T-helper 2 cell treated with Interferon-gamma antibody and Interleukin-4, amounts not matched to agents 5 μg/mL and 100 μg/mL, for 36 hours (primary cell): ENCODE measurements at regions not wholly inside any gene's neighbourhood (a gene's known extent, or its start where the extent isn't known, plus 50 kb on each side); places are given as distances from the start of the nearest gene placed in this dataset.

ENCODE experiments used
- DNase-seq: peaks from one replicate; pipeline ENCODE4 v3.0.0; 2021; ENCODE audit warnings: low spot score
- H3K27ac Mint-ChIP-seq: one replicate; pipeline ENCODE4 v1.8.0; 2021; ENCODE audit warnings: mild to moderate bottlenecking, mixed read lengths
- H3K27me3 Mint-ChIP-seq: one replicate; pipeline ENCODE4 v1.8.0; 2021; ENCODE audit warnings: low read depth, mixed read lengths
- H3K36me3 Mint-ChIP-seq: one replicate; pipeline ENCODE4 v1.8.0; 2021; ENCODE audit warnings: low read depth, mixed read lengths
- H3K4me1 Mint-ChIP-seq: one replicate; pipeline ENCODE4 v1.8.0; 2021; ENCODE audit warnings: low read depth, mixed read lengths
- H3K4me3 Mint-ChIP-seq: one replicate; pipeline ENCODE4 v1.8.0; 2022; ENCODE audit warnings: mild to moderate bottlenecking, moderate library complexity, mixed read lengths
- H3K9me3 Mint-ChIP-seq: one replicate; pipeline ENCODE4 v1.8.0; 2021; ENCODE audit warnings: mixed read lengths

- Mint-ChIP-seq H3K9me3 (no peaks in the 10 kb centered on the region), H3K27me3 (peaks cover 45% of the 10 kb centered on the region), H3K27ac (no peak overlapping the region), H3K36me3 (no peaks in the 10 kb centered on the region), H3K4me3 (no peak overlapping the region), H3K4me1 (peaks cover 8% of the 10 kb centered on the region)
- DNase-seq, result no peak
Measured at GRCh38 chr1:39085174-39085573, 59.0 kb downstream of the NDUFS5 start.

GRCh38 chr1:39086386-39086785 lies 60.2 kb downstream of the NDUFS5 start:
- no peak overlapping the region for H3K4me3 Mint-ChIP-seq
- H3K4me1 Mint-ChIP-seq, result peaks cover 3% of the 10 kb centered on the region

GRCh38 chr1:39086865-39087409 lies 60.8 kb downstream of the NDUFS5 start:
- Mint-ChIP-seq H3K4me3 (no peak overlapping the region), H3K36me3 (no peaks in the 10 kb centered on the region), H3K27ac (no peak overlapping the region), H3K4me1 (peaks cover 3% of the 10 kb centered on the region), H3K27me3 (peaks cover 37% of the 10 kb centered on the region), H3K9me3 (no peaks in the 10 kb centered on the region)
- no peak for DNase-seq

More at GRCh38 chr1:39086386-39086785, 60.2 kb downstream of the NDUFS5 start:
- Mint-ChIP-seq H3K36me3 (no peaks in the 10 kb centered on the region), H3K27ac (no peak overlapping the region), H3K9me3 (no peaks in the 10 kb centered on the region), H3K27me3 (peaks cover 37% of the 10 kb centered on the region)
- DNase-seq, result no peak

- Mint-ChIP-seq H3K4me3 (no peak overlapping the region), H3K36me3 (no peaks in the 10 kb centered on the region), H3K9me3 (no peaks in the 10 kb centered on the region), H3K4me1 (peaks cover 3% of the 10 kb centered on the region), H3K27me3 (peaks cover 32% of the 10 kb centered on the region), H3K27ac (no peak overlapping the region)
- DNase-seq, result no peak
Measured at GRCh38 chr1:39087435-39087834, 61.3 kb downstream of the NDUFS5 start.

- Mint-ChIP-seq H3K27ac (no peak overlapping the region), H3K4me3 (no peak overlapping the region), H3K4me1 (peaks cover 3% of the 10 kb centered on the region), H3K36me3 (no peaks in the 10 kb centered on the region), H3K27me3 (peaks cover 20% of the 10 kb centered on the region), H3K9me3 (no peaks in the 10 kb centered on the region)
- DNase-seq, result no peak
Measured at GRCh38 chr1:39088658-39089057, 62.5 kb downstream of the NDUFS5 start.

- H3K27me3 Mint-ChIP-seq, result peaks cover 7% of the 10 kb centered on the region
- no peak overlapping the region for H3K27ac Mint-ChIP-seq
- no peaks in the 10 kb centered on the region for H3K36me3 Mint-ChIP-seq
- no peak for DNase-seq
- H3K4me1 Mint-ChIP-seq, result peaks cover 3% of the 10 kb centered on the region
- no peak overlapping the region for H3K4me3 Mint-ChIP-seq
- H3K9me3 Mint-ChIP-seq, result no peaks in the 10 kb centered on the region
Measured at GRCh38 chr1:39089931-39090521, 63.9 kb downstream of the NDUFS5 start.

- Mint-ChIP-seq H3K4me3 (no peak overlapping the region), H3K4me1 (peaks cover 3% of the 10 kb centered on the region), H3K9me3 (no peaks in the 10 kb centered on the region), H3K27ac (no peak overlapping the region), H3K27me3 (peaks cover 3% of the 10 kb centered on the region), H3K36me3 (no peaks in the 10 kb centered on the region)
- DNase-seq, result no peak
Measured at GRCh38 chr1:39090757-39091380, 64.7 kb downstream of the NDUFS5 start.

GRCh38 chr1:39091845-39092645 lies 65.9 kb downstream of the NDUFS5 start:
- Mint-ChIP-seq H3K4me1 (peaks cover 3% of the 10 kb centered on the region), H3K27ac (no peak overlapping the region), H3K27me3 (no peaks in the 10 kb centered on the region), H3K36me3 (no peaks in the 10 kb centered on the region), H3K4me3 (no peak overlapping the region), H3K9me3 (no peaks in the 10 kb centered on the region)
- DNase-seq, result peak; percentile 35

GRCh38 chr1:39094685-39095084 lies 68.5 kb downstream of the NDUFS5 start:
- H3K9me3 Mint-ChIP-seq, result no peaks in the 10 kb centered on the region
- H3K36me3 Mint-ChIP-seq, result no peaks in the 10 kb centered on the region
- no peaks in the 10 kb centered on the region for H3K27me3 Mint-ChIP-seq
- peaks cover 7% of the 10 kb centered on the region for H3K4me1 Mint-ChIP-seq
- no peak for DNase-seq
- H3K4me3 Mint-ChIP-seq, result no peak overlapping the region
- H3K27ac Mint-ChIP-seq, result no peak overlapping the region

- peaks cover 1% of the 10 kb centered on the region for H3K27me3 Mint-ChIP-seq
- H3K27ac Mint-ChIP-seq, result no peak overlapping the region
- H3K4me1 Mint-ChIP-seq, result peaks cover 13% of the 10 kb centered on the region
- DNase-seq, result peak; percentile 50
- H3K9me3 Mint-ChIP-seq, result no peaks in the 10 kb centered on the region
- no peak overlapping the region for H3K4me3 Mint-ChIP-seq
- no peaks in the 10 kb centered on the region for H3K36me3 Mint-ChIP-seq
Measured at GRCh38 chr1:39098546-39099250, 72.5 kb downstream of the NDUFS5 start.

GRCh38 chr1:39102537-39103327 lies 76.6 kb downstream of the NDUFS5 start:
- H3K27me3 Mint-ChIP-seq, result peaks cover 16% of the 10 kb centered on the region
- no peaks in the 10 kb centered on the region for H3K36me3 Mint-ChIP-seq
- DNase-seq, result peak; percentile 16
- H3K27ac Mint-ChIP-seq, result no peak overlapping the region
- H3K4me1 Mint-ChIP-seq, result peaks cover 21% of the 10 kb centered on the region
- no peak overlapping the region for H3K4me3 Mint-ChIP-seq
- no peaks in the 10 kb centered on the region for H3K9me3 Mint-ChIP-seq

GRCh38 chr1:39103328-39104157 lies 77.4 kb downstream of the NDUFS5 start:
- peak overlapping the region; percentile 25 for H3K4me3 Mint-ChIP-seq
- no peaks in the 10 kb centered on the region for H3K9me3 Mint-ChIP-seq

More at GRCh38 chr1:39103328-39104157, 77.4 kb downstream of the NDUFS5 start:
- H3K27me3 Mint-ChIP-seq, result peaks cover 16% of the 10 kb centered on the region
- peaks cover 19% of the 10 kb centered on the region for H3K4me1 Mint-ChIP-seq
- no peak for DNase-seq
- H3K27ac Mint-ChIP-seq, result no peak overlapping the region
- H3K36me3 Mint-ChIP-seq, result no peaks in the 10 kb centered on the region
